ENCODE measurements at regions not wholly inside any gene's neighbourhood (a gene's known extent, or its start where the extent isn't known, plus 50 kb on each side); places are given as distances from the start of the nearest gene placed in this dataset.

GRCh38 chrX:147468600-147468999 lies 443.1 kb upstream of the FMR1 start:
- Histone ChIP-seq H3K27me3 (ENCODE audit: insufficient read depth, low read depth, severe bottlenecking) (peaks cover 7% of the 10 kb centered on the region), H3K9me3 (ENCODE audit: severe bottlenecking) (no peaks in the 10 kb centered on the region), H3K36me3 (no peaks in the 10 kb centered on the region), H3K4me3 (ENCODE audit: low read depth, low read length) (no peak overlapping the region), H3K27ac (no peak overlapping the region)
- TF ChIP-seq CTCF (IDR thresholded peaks at IDR 0.05; ENCODE audit: low read depth, low read length), result no peak
- no peak for DNase-seq

GRCh38 chrX:147476008-147476407 lies 435.7 kb upstream of the FMR1 start:
- Histone ChIP-seq H3K27me3 (ENCODE audit: insufficient read depth, low read depth, severe bottlenecking) (peaks cover 10% of the 10 kb centered on the region), H3K36me3 (no peaks in the 10 kb centered on the region), H3K27ac (no peak overlapping the region), H3K9me3 (ENCODE audit: severe bottlenecking) (no peaks in the 10 kb centered on the region), H3K4me3 (ENCODE audit: low read depth, low read length) (no peak overlapping the region)
- TF ChIP-seq CTCF (IDR thresholded peaks at IDR 0.05; ENCODE audit: low read depth, low read length), result peak; percentile 45
- no peak for DNase-seq

GRCh38 chrX:147478899-147479298 lies 432.8 kb upstream of the FMR1 start:
- no peaks in the 10 kb centered on the region for H3K9me3 ChIP-seq (ENCODE audit: severe bottlenecking)
- H3K27me3 ChIP-seq (ENCODE audit: insufficient read depth, low read depth, severe bottlenecking), result peaks cover 28% of the 10 kb centered on the region
- H3K27ac ChIP-seq, result no peak overlapping the region
- TF ChIP-seq CTCF (IDR thresholded peaks at IDR 0.05; ENCODE audit: low read depth, low read length), result no peak
- no peaks in the 10 kb centered on the region for H3K36me3 ChIP-seq
- no peak for DNase-seq
- H3K4me3 ChIP-seq (ENCODE audit: low read depth, low read length), result no peak overlapping the region

- Histone ChIP-seq H3K9me3 (ENCODE audit: severe bottlenecking) (no peaks in the 10 kb centered on the region), H3K36me3 (no peaks in the 10 kb centered on the region), H3K27ac (no peak overlapping the region), H3K27me3 (ENCODE audit: insufficient read depth, low read depth, severe bottlenecking) (peaks cover 30% of the 10 kb centered on the region), H3K4me3 (ENCODE audit: low read depth, low read length) (no peak overlapping the region)
- TF ChIP-seq CTCF (IDR thresholded peaks at IDR 0.05; ENCODE audit: low read depth, low read length), result no peak
- no peak for DNase-seq
Measured at GRCh38 chrX:147485207-147485606, 426.5 kb upstream of the FMR1 start.

- peaks cover 12% of the 10 kb centered on the region for H3K27me3 ChIP-seq (ENCODE audit: insufficient read depth, low read depth, severe bottlenecking)
- DNase-seq, result no peak
- H3K27ac ChIP-seq, result no peak overlapping the region
- H3K36me3 ChIP-seq, result no peaks in the 10 kb centered on the region
- H3K4me3 ChIP-seq (ENCODE audit: low read depth, low read length), result no peak overlapping the region
- no peak for TF ChIP-seq CTCF (IDR thresholded peaks at IDR 0.05; ENCODE audit: low read depth, low read length)
- no peaks in the 10 kb centered on the region for H3K9me3 ChIP-seq (ENCODE audit: severe bottlenecking)
Measured at GRCh38 chrX:147494365-147494764, 417.4 kb upstream of the FMR1 start.

- no peak for DNase-seq
- H3K4me3 ChIP-seq (ENCODE audit: low read depth, low read length), result no peak overlapping the region
- peaks cover 23% of the 10 kb centered on the region for H3K27me3 ChIP-seq (ENCODE audit: insufficient read depth, low read depth, severe bottlenecking)
- no peak for TF ChIP-seq CTCF (IDR thresholded peaks at IDR 0.05; ENCODE audit: low read depth, low read length)
- H3K9me3 ChIP-seq (ENCODE audit: severe bottlenecking), result no peaks in the 10 kb centered on the region
- no peaks in the 10 kb centered on the region for H3K36me3 ChIP-seq
- H3K27ac ChIP-seq, result no peak overlapping the region
Measured at GRCh38 chrX:147498796-147499195, 412.9 kb upstream of the FMR1 start.
